ENCODE measurements at regions not wholly inside any gene's neighbourhood (a gene's known extent, or its start where the extent isn't known, plus 50 kb on each side); places are given as distances from the start of the nearest gene placed in this dataset.

DNA sequence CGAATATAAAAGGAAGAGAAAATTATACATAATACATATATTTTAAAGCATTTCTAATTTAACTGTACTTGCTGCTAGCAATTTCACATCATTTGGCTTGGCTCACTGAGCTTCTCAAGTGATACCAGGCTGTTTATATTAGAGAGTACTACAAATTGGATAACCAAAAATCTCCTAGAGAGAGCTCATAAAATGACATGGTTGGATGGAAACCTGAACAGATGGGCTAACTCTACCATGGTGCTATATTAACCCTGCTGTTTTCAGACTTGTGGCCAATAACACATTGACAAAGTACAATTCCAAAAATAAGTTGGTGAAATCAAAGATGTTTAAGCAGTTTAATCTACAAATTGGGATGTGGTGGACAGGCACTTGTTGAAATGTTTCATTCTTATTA is 364.4 kb upstream of the GCFC2 start:
- no peak overlapping the region for H3K9ac ChIP-seq (ENCODE audit: low read depth, low read length, poor library complexity, severe bottlenecking)
- H3K79me2 ChIP-seq (ENCODE audit: insufficient read depth, low read length), result no peaks in the 10 kb centered on the region
- no peak overlapping the region for H2AFZ ChIP-seq (ENCODE audit: low read length)
- H3K36me3 ChIP-seq (ENCODE audit: insufficient read depth, low read length), result no peaks in the 10 kb centered on the region
- H3K9me2 ChIP-seq (replicated peaks; ENCODE audit: low read depth, low read length), result no peaks in the 10 kb centered on the region
- no peaks in the 10 kb centered on the region for H4K20me1 ChIP-seq (ENCODE audit: insufficient read depth, low read length, poor library complexity, severe bottlenecking)
- no peaks in the 10 kb centered on the region for H3K27me3 ChIP-seq (ENCODE audit: insufficient read depth, low read length, poor library complexity, severe bottlenecking)
- H3F3A ChIP-seq (ENCODE audit: low read depth), result no peaks in the 10 kb centered on the region
- no peak overlapping the region for H3K4me2 ChIP-seq (ENCODE audit: low read depth, low read length, poor library complexity, severe bottlenecking)
- no peaks in the 10 kb centered on the region for H3K9me3 ChIP-seq (ENCODE audit: insufficient read depth, low read depth, low read length)
- TF ChIP-seq, protein P1, sequence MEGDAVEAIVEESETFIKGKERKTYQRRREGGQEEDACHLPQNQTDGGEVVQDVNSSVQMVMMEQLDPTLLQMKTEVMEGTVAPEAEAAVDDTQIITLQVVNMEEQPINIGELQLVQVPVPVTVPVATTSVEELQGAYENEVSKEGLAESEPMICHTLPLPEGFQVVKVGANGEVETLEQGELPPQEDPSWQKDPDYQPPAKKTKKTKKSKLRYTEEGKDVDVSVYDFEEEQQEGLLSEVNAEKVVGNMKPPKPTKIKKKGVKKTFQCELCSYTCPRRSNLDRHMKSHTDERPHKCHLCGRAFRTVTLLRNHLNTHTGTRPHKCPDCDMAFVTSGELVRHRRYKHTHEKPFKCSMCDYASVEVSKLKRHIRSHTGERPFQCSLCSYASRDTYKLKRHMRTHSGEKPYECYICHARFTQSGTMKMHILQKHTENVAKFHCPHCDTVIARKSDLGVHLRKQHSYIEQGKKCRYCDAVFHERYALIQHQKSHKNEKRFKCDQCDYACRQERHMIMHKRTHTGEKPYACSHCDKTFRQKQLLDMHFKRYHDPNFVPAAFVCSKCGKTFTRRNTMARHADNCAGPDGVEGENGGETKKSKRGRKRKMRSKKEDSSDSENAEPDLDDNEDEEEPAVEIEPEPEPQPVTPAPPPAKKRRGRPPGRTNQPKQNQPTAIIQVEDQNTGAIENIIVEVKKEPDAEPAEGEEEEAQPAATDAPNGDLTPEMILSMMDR (conservative IDR thresholded peaks at IDR 0.05; ENCODE audit: low read length), result no peak
- no peak for TF ChIP-seq EZH2phosphoT487 (IDR thresholded peaks at IDR 0.05; ENCODE audit: borderline replicate concordance)
- no peak overlapping the region for H3K4me3 ChIP-seq (ENCODE audit: low read length, poor library complexity, severe bottlenecking)
- H3K4me1 ChIP-seq (ENCODE audit: insufficient read depth, low read length, poor library complexity, severe bottlenecking), result no peaks in the 10 kb centered on the region

DNA sequence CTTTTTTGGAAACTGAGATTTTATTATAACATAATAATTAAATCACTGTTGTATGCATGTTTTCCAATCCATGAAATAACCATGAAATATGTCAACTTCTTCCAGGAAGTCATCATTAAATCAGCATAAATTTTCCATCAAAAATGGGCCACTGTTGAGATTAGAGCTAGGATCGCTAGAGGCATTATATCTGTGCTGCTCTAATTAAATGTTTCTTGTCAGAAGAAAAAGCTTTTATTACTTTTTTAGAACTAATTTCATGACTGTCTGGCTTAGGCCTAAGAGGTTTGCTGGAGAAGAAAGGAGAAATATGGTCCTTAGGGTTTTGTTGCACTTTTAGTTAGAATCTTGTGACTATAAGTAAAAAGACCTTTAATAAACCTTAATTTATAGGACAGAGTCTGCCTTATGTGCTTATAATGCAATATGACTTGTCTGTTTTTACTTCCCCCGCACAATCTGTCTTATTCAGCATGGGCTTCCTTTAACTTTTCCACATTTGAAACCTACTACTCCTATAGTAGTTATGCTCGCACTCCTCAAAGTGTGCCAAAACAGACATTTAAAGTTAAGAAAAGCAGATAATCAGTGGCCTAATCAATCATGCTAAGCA is 363.4 kb upstream of the GCFC2 start:
- H2AFZ ChIP-seq (ENCODE audit: low read length), result no peak overlapping the region
- no peaks in the 10 kb centered on the region for H3F3A ChIP-seq (ENCODE audit: low read depth)
- no peak overlapping the region for H3K9ac ChIP-seq (ENCODE audit: low read depth, low read length, poor library complexity, severe bottlenecking)
- no peak overlapping the region for H3K4me2 ChIP-seq (ENCODE audit: low read depth, low read length, poor library complexity, severe bottlenecking)
- H3K4me3 ChIP-seq (ENCODE audit: low read length, poor library complexity, severe bottlenecking), result no peak overlapping the region
- H3K4me1 ChIP-seq (ENCODE audit: insufficient read depth, low read length, poor library complexity, severe bottlenecking), result no peaks in the 10 kb centered on the region
- no peaks in the 10 kb centered on the region for H3K36me3 ChIP-seq (ENCODE audit: insufficient read depth, low read length)
- 0 out of 2 replicates have a peak, but pooled peaks cover 3% of the 10 kb centered on the region for H3K9me3 ChIP-seq (ENCODE audit: insufficient read depth, low read depth, low read length)
- TF ChIP-seq EZH2phosphoT487 (IDR thresholded peaks at IDR 0.05; ENCODE audit: borderline replicate concordance), result no peak
- TF ChIP-seq, protein P1 (conservative IDR thresholded peaks at IDR 0.05; ENCODE audit: low read length), result no peak
- no peaks in the 10 kb centered on the region for H3K27me3 ChIP-seq (ENCODE audit: insufficient read depth, low read length, poor library complexity, severe bottlenecking)
- H3K79me2 ChIP-seq (ENCODE audit: insufficient read depth, low read length), result no peaks in the 10 kb centered on the region
- no peaks in the 10 kb centered on the region for H4K20me1 ChIP-seq (ENCODE audit: insufficient read depth, low read length, poor library complexity, severe bottlenecking)
- no peaks in the 10 kb centered on the region for H3K9me2 ChIP-seq (replicated peaks; ENCODE audit: low read depth, low read length)

DNA sequence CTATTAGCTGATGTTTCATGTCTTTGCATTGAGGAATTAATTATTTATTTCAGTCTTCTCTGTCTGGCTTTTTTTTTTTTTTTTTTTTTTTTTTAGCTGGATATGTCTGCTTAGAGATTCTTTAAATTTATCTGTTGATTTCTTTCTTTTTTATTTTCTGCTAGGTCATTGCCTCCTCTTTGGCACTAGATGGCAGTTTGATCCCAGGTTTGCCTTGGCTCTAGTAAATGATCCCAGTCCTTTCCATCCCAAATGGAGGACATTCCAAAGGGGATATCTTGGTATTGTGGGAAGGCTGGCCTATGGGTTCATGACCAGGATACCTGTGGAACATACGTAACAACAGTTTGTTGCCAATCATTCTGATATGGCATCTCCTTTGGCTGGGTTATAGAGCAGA is 339.5 kb upstream of the GCFC2 start:
- H3K4me2 ChIP-seq (ENCODE audit: low read depth, low read length, poor library complexity, severe bottlenecking), result no peak overlapping the region
- no peak overlapping the region for H2AFZ ChIP-seq (ENCODE audit: low read length)
- no peaks in the 10 kb centered on the region for H3K79me2 ChIP-seq (ENCODE audit: insufficient read depth, low read length)
- H3F3A ChIP-seq (ENCODE audit: low read depth), result no peaks in the 10 kb centered on the region
- TF ChIP-seq, protein P1 (conservative IDR thresholded peaks at IDR 0.05; ENCODE audit: low read length), result no peak
- TF ChIP-seq EZH2phosphoT487 (IDR thresholded peaks at IDR 0.05; ENCODE audit: borderline replicate concordance), result no peak
- H3K9me3 ChIP-seq (ENCODE audit: insufficient read depth, low read depth, low read length), result no peaks in the 10 kb centered on the region
- no peaks in the 10 kb centered on the region for H3K36me3 ChIP-seq (ENCODE audit: insufficient read depth, low read length)
- H3K4me1 ChIP-seq (ENCODE audit: insufficient read depth, low read length, poor library complexity, severe bottlenecking), result no peaks in the 10 kb centered on the region
- H4K20me1 ChIP-seq (ENCODE audit: insufficient read depth, low read length, poor library complexity, severe bottlenecking), result no peaks in the 10 kb centered on the region
- no peak overlapping the region for H3K4me3 ChIP-seq (ENCODE audit: low read length, poor library complexity, severe bottlenecking)
- no peaks in the 10 kb centered on the region for H3K9me2 ChIP-seq (replicated peaks; ENCODE audit: low read depth, low read length)
- no peak overlapping the region for H3K9ac ChIP-seq (ENCODE audit: low read depth, low read length, poor library complexity, severe bottlenecking)
- no peaks in the 10 kb centered on the region for H3K27me3 ChIP-seq (ENCODE audit: insufficient read depth, low read length, poor library complexity, severe bottlenecking)
